HFFc6 (cell line): ENCODE measurements at regions not wholly inside any gene's neighbourhood (a gene's known extent, or its start where the extent isn't known, plus 50 kb on each side); places are given as distances from the start of the nearest gene placed in this dataset.

Experiments used
- DNase-seq: peaks from one replicate; pipeline ENCODE4 v3.0.0-alpha.2; 2018
- H3K27ac Mint-ChIP-seq: 2 replicates; pipeline ENCODE4 v1.8.0; 2020; ENCODE audit warnings: mild to moderate bottlenecking, mixed read lengths
- H3K27me3 Mint-ChIP-seq: 2 replicates; pipeline ENCODE4 v1.8.0; 2021; ENCODE audit warnings: mild to moderate bottlenecking, moderate library complexity, mixed read lengths; ENCODE audit not compliant: insufficient read depth
- H3K36me3 Mint-ChIP-seq: 2 replicates; pipeline ENCODE4 v1.8.0; 2021; ENCODE audit warnings: low read depth, mixed read lengths
- H3K4me1 Mint-ChIP-seq: 2 replicates; pipeline ENCODE4 v1.8.0; 2020; ENCODE audit warnings: low read depth, mixed read lengths
- H3K4me3 Mint-ChIP-seq: 2 replicates; pipeline ENCODE4 v1.8.0; 2020; ENCODE audit warnings: mild to moderate bottlenecking, moderate library complexity, mixed read lengths
- H3K9me3 Mint-ChIP-seq: 2 replicates; pipeline ENCODE4 v1.8.0; 2020; ENCODE audit warnings: mild to moderate bottlenecking, mixed read lengths
- TF ChIP-seq, protein P1 (sequence below): fragments of 200-600 bp; sonication (generic); IDR thresholded peaks from 2 replicates; pipeline ENCODE4 v1.5.0; 2021; ENCODE audit warnings: antibody characterized with exemption, mild to moderate bottlenecking

DNA sequence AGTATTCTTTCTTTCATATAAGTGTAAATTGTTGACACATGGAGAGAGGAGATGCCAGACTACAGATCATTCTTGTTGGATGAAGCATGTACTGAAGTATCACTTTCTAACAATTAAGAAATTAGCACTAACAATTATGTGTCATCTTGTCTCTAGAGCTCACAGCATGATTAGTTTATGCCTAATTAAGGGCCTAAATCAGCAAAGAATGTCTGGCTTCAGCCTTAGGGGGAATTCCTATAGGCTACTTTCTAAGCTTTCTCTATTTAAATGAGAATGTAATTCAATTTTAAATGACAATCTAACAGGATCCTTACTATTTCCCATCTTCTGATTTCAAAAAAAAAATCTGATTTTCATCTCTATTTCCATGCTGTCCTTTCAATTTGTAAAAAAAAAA, 371.0 kb downstream of the EPHA7 start:
- no peaks in the 10 kb centered on the region for H3K36me3 Mint-ChIP-seq
- no peak for DNase-seq
- H3K9me3 Mint-ChIP-seq: no peaks in the 10 kb centered on the region; the same call in 1 of the 2 replicates
- no peaks in the 10 kb centered on the region for H3K27me3 Mint-ChIP-seq
- H3K4me1 Mint-ChIP-seq: no peaks in the 10 kb centered on the region
- no peak overlapping the region for H3K27ac Mint-ChIP-seq
- TF ChIP-seq, protein P1, sequence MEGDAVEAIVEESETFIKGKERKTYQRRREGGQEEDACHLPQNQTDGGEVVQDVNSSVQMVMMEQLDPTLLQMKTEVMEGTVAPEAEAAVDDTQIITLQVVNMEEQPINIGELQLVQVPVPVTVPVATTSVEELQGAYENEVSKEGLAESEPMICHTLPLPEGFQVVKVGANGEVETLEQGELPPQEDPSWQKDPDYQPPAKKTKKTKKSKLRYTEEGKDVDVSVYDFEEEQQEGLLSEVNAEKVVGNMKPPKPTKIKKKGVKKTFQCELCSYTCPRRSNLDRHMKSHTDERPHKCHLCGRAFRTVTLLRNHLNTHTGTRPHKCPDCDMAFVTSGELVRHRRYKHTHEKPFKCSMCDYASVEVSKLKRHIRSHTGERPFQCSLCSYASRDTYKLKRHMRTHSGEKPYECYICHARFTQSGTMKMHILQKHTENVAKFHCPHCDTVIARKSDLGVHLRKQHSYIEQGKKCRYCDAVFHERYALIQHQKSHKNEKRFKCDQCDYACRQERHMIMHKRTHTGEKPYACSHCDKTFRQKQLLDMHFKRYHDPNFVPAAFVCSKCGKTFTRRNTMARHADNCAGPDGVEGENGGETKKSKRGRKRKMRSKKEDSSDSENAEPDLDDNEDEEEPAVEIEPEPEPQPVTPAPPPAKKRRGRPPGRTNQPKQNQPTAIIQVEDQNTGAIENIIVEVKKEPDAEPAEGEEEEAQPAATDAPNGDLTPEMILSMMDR: no peak
- no peak overlapping the region for H3K4me3 Mint-ChIP-seq

DNA sequence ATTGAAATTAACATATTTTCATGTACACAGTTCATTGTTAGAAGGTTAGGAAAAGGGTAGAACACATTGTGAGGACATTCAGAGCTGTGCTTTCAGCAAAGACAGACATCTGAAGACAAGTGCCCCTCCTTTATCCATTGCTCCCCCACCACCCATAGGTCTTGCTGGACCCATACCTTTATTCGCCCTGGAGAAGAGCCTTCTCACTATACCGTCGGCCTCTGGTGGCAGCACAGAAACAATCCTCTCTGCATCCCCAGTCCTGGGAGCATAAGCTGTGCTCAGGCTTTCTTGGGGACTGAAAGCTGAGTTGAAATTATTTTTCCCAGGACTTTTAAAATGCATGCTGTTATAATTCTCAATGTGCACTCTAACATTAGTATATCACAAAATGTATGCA, 372.3 kb downstream of the EPHA7 start:
- Mint-ChIP-seq H3K36me3 (no peaks in the 10 kb centered on the region), H3K27me3 (no peaks in the 10 kb centered on the region), H3K9me3 (no peaks in the 10 kb centered on the region; the same call in none of the 2 replicates), H3K27ac (no peak overlapping the region), H3K4me1 (no peaks in the 10 kb centered on the region), H3K4me3 (no peak overlapping the region)
- DNase-seq: no peak
- TF ChIP-seq, protein P1: no peak

DNA sequence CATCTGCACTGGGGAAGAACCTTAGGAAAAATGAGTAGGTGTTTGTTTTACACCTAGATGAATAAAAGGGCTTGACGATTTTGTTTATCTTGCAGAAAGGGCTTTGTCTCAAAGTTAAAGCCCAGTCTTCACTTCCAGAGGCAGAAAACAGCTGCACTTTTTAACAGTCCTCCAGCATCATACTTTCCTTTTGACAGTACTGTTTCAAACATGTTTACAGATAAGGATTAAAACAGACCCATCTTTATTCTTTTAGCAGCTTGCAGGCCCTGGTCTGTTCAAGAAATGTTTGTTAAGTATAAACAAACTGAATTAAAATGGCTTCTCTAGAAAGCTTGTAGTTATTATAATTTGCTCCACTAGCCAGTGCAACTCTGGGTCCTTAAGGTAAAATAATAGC, 374.2 kb downstream of the EPHA7 start:
- H3K4me3 Mint-ChIP-seq: no peak overlapping the region
- no peak for DNase-seq
- no peaks in the 10 kb centered on the region for H3K36me3 Mint-ChIP-seq
- no peaks in the 10 kb centered on the region for H3K27me3 Mint-ChIP-seq
- no peaks in the 10 kb centered on the region for H3K4me1 Mint-ChIP-seq
- H3K9me3 Mint-ChIP-seq: peaks cover 6% of the 10 kb centered on the region
- TF ChIP-seq, protein P1: no peak
- no peak overlapping the region for H3K27ac Mint-ChIP-seq

DNA sequence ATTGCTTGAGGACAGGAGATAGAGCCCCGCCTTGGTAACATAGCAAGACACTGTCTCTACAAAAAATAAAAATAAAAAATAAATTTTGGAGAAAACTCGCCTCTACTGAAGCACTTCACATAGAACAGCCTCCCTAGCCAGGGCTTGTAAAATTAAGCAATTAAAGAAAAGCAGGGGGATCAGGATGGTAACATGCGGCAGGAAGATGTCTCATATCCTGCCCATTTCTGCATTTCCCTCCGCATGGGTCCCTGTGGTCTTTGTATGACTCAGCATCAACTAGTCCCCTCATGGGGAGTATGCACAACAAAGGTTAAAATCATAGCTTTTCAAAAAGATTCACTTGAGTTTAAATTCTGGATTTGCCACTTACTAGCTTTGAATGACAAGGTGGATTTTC, 379.0 kb downstream of the EPHA7 start:
- Mint-ChIP-seq H3K4me1 (no peaks in the 10 kb centered on the region), H3K27me3 (no peaks in the 10 kb centered on the region), H3K9me3 (peaks cover 40% of the 10 kb centered on the region), H3K36me3 (no peaks in the 10 kb centered on the region), H3K4me3 (no peak overlapping the region), H3K27ac (no peak overlapping the region)
- TF ChIP-seq, protein P1: no peak
- no peak for DNase-seq

DNA sequence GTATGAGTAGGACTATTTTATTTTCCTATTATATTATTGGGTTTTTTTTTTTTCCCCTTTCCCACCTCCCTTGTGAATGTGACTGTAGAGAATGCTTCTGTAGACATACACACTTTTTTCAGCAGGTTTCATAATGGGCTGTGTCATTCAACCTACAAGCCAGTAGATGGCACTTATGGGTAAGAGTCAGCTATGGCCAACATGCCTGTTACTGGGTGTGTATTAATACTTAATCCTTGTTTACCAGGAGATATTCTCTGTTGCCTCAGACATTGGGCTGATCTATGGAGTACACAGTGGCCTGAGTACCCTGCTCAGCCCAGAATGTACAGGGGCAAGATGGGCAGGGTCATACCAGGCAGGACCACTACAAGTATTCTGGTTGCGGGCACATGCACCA, 382.5 kb downstream of the EPHA7 start:
- TF ChIP-seq, protein P1: no peak
- no peak for DNase-seq
- H3K36me3 Mint-ChIP-seq: no peaks in the 10 kb centered on the region
- no peak overlapping the region for H3K27ac Mint-ChIP-seq
- H3K4me3 Mint-ChIP-seq: no peak overlapping the region
- H3K9me3 Mint-ChIP-seq: peaks cover 48% of the 10 kb centered on the region
- no peaks in the 10 kb centered on the region for H3K27me3 Mint-ChIP-seq
- no peaks in the 10 kb centered on the region for H3K4me1 Mint-ChIP-seq

DNA sequence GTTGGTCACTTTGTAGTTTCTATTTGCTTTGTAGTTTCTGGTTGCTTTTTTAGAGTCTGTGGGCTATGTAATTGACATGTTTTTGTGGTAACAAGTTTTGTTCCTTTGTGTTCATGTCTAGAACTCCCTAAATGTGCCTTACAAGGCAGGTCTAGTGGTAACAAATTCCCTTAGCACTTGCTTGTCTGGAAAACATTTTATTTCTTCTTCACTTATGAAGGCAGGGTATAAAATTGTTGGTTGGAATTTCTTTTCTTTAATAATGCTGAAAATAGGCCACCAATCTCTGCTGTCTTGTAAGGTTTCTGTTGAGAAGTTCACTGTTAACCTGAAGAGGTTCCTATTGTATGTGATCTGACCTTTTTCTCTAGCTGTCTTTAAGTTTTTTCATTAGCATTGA, 383.6 kb downstream of the EPHA7 start:
- no peaks in the 10 kb centered on the region for H3K27me3 Mint-ChIP-seq
- H3K36me3 Mint-ChIP-seq: no peaks in the 10 kb centered on the region
- H3K4me1 Mint-ChIP-seq: no peaks in the 10 kb centered on the region
- no peak overlapping the region for H3K4me3 Mint-ChIP-seq
- TF ChIP-seq, protein P1: no peak
- no peak for DNase-seq
- H3K27ac Mint-ChIP-seq: no peak overlapping the region
- peaks cover 52% of the 10 kb centered on the region for H3K9me3 Mint-ChIP-seq
